ENCODE measurements at regions not wholly inside any gene's neighbourhood (a gene's known extent, or its start where the extent isn't known, plus 50 kb on each side); places are given as distances from the start of the nearest gene placed in this dataset.
"Not testable (repeated sequence)": the region's sequence is repeated elsewhere in the genome, so short reads cannot be mapped to it uniquely, and the experiment has no call there.

GRCh38 chr10:62590306-62590705 is 214.2 kb upstream of the ADO start:
- no peak for TF ChIP-seq POLR2A (IDR thresholded peaks at IDR 0.05; ENCODE audit: extremely low read depth, insufficient read length)
- TF ChIP-seq, protein P1, sequence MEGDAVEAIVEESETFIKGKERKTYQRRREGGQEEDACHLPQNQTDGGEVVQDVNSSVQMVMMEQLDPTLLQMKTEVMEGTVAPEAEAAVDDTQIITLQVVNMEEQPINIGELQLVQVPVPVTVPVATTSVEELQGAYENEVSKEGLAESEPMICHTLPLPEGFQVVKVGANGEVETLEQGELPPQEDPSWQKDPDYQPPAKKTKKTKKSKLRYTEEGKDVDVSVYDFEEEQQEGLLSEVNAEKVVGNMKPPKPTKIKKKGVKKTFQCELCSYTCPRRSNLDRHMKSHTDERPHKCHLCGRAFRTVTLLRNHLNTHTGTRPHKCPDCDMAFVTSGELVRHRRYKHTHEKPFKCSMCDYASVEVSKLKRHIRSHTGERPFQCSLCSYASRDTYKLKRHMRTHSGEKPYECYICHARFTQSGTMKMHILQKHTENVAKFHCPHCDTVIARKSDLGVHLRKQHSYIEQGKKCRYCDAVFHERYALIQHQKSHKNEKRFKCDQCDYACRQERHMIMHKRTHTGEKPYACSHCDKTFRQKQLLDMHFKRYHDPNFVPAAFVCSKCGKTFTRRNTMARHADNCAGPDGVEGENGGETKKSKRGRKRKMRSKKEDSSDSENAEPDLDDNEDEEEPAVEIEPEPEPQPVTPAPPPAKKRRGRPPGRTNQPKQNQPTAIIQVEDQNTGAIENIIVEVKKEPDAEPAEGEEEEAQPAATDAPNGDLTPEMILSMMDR (IDR thresholded peaks at IDR 0.05; ENCODE audit: low read depth, low read length), result no peak
- no peak for TF ChIP-seq MAX (IDR thresholded peaks at IDR 0.05; ENCODE audit: low read depth, low read length)
- no peak for TF ChIP-seq MYC (IDR thresholded peaks at IDR 0.05; ENCODE audit: low read depth, low read length)
- DNase-seq (ENCODE audit: low read depth), result no peak
- H3K4me3 ChIP-seq (ENCODE audit: low read depth, low read length), result no peak overlapping the region

DNA sequence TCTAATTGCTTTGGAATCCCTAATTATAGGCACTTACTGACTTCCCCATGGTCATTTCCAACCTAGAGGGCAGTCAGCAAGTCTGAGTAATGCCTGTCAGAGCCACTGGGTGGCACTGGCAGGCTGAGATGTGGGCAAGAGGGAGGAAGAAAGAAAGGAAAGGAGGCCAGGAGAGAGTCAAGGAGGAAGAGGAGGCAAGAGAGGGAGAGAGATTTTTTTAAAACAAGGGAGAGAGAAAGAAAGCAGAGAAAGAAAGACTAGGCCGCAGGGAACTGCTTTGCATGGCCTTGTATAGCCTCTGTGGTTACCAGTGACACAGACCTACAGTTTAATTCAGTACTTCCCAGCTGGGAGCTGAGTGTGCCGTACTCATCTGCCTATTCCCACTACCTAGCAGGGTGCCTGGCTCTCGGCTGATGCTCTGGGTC is 210.4 kb upstream of the ADO start:
- DNase-seq (ENCODE audit: low read depth), result peak; percentile 73
- TF ChIP-seq, protein P1 (IDR thresholded peaks at IDR 0.05; ENCODE audit: low read depth, low read length), result peak; percentile 94
- TF ChIP-seq MAX (IDR thresholded peaks at IDR 0.05; ENCODE audit: low read depth, low read length), result no peak
- H3K4me3 ChIP-seq (ENCODE audit: low read depth, low read length), result no peak overlapping the region

DNA sequence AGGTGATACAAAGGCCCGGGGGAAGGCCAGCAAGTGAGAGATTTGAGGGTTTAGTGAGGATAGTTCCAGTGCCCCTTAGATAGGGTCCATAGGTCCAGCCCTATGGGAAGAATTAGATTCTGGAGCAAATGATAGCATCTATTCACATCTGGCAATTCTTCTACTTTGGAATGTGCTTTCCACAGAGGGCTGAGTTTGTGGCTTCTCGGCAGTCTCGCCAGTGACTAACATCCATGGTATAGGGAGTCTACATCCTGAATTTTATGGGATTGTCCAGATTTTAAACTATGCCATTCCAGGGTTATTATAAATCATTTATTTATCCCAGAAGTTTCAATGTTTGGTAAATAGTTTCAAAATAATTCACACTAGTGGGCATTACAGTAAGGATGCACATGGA is 207.3 kb upstream of the ADO start:
- TF ChIP-seq MAX (IDR thresholded peaks at IDR 0.05; ENCODE audit: low read depth, low read length) (no peak), MYC (IDR thresholded peaks at IDR 0.05; ENCODE audit: low read depth, low read length) (no peak), POLR2A (IDR thresholded peaks at IDR 0.05; ENCODE audit: extremely low read depth, insufficient read length) (no peak)
- TF ChIP-seq, protein P1 (IDR thresholded peaks at IDR 0.05; ENCODE audit: low read depth, low read length), result no peak
- no peak overlapping the region for H3K4me3 ChIP-seq (ENCODE audit: low read depth, low read length)
- no peak for DNase-seq (ENCODE audit: low read depth)

GRCh38 chr10:62599161-62599560 is 205.4 kb upstream of the ADO start:
- H3K4me3 ChIP-seq (ENCODE audit: low read depth, low read length), result no peak overlapping the region
- no peak for DNase-seq (ENCODE audit: low read depth)
- TF ChIP-seq MAX (IDR thresholded peaks at IDR 0.05; ENCODE audit: low read depth, low read length) (no peak), POLR2A (IDR thresholded peaks at IDR 0.05; ENCODE audit: extremely low read depth, insufficient read length) (no peak), MYC (IDR thresholded peaks at IDR 0.05; ENCODE audit: low read depth, low read length) (no peak)
- TF ChIP-seq, protein P1 (IDR thresholded peaks at IDR 0.05; ENCODE audit: low read depth, low read length), result no peak

DNA sequence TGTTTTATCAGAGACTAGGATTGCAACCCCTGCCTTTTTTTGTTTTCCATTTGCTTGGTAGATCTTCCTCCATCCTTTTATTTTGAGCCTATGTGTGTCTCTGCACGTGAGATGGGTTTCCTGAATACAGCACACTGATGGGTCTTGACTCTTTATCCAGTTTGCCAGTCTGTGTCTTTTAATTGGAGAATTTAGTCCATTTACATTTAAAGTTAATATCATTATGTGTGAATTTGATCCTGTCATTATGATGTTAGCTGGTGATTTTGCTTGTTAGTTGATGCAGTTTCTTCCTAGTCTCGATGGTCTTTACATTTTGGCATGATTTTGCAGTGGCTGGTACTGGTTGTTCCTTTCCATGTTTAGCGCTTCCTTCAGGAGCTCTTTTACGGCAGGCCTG is 198.0 kb upstream of the ADO start:
- not testable (repeated sequence) for DNase-seq (ENCODE audit: low read depth); H3K4me3 ChIP-seq (ENCODE audit: low read depth, low read length)

- H3K4me3 ChIP-seq (ENCODE audit: low read depth, low read length); DNase-seq (ENCODE audit: low read depth): not testable (repeated sequence)
These were observed 196.2 kb upstream of the ADO start for GRCh38 chr10:62608189-62608875.

DNA sequence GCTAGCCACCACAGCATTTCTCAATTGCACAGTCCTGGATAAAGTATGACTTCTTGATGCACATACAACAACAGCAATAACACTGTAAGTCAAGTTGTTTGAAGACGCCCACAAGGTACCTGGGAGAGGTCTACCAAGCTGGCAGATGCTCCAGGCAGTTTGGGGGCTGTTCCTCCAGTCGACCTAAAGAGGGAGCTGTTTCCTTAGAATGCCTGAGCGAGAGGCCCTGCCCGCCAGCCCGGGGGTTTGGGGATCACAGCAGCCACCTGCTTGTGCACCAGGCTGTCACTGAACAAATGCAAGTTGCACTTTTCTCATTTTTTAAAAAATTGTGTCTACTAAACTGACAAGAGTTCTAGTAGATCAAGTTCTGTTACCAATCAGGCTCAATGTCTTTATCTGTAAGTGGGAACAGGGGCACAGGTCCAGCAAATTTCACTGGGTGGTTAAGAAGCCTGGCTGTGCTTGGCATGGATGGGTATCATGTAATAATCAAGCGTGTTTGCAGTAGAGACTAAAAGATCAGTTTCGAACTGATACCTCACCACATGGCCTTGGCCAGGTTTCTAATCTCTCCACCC is 193.8 kb upstream of the ADO start:
- DNase-seq (ENCODE audit: low read depth), result peak; percentile 86
- TF ChIP-seq MYC (IDR thresholded peaks at IDR 0.05; ENCODE audit: low read depth, low read length) (peak; percentile 67), POLR2A (IDR thresholded peaks at IDR 0.05; ENCODE audit: extremely low read depth, insufficient read length) (no peak), MAX (IDR thresholded peaks at IDR 0.05; ENCODE audit: low read depth, low read length) (peak; percentile 78)
- TF ChIP-seq, protein P1 (IDR thresholded peaks at IDR 0.05; ENCODE audit: low read depth, low read length), result peak; percentile 94
- no peak overlapping the region for H3K4me3 ChIP-seq (ENCODE audit: low read depth, low read length)
